ENCODE measurements at regions not wholly inside any gene's neighbourhood (a gene's known extent, or its start where the extent isn't known, plus 50 kb on each side); places are given as distances from the start of the nearest gene placed in this dataset.

DNA sequence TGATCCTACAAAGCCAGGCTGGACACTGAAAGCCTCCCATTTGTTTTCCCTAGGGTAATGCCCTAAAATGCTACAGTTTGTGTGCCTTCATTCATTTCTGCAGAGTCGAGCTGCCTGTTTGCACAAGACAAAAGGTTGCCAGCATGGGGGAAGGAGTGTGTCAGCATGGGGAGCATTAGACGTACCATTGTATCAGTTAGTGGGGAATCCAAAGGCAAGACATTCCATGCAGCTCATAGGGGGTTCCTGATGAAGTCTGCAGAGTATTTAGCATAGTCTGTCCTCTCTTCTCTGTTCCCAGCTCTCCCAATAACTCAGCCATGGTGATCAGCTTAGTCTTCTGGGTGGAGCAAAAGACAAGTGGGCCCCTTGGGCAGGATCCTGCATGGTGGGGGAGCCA lies 276.9 kb upstream of the PCDH7 start:
- no peak overlapping the region for H3K4me3 ChIP-seq (ENCODE audit: low read length)
- no peak for DNase-seq (ENCODE audit: low read depth)
- TF ChIP-seq, protein P1, sequence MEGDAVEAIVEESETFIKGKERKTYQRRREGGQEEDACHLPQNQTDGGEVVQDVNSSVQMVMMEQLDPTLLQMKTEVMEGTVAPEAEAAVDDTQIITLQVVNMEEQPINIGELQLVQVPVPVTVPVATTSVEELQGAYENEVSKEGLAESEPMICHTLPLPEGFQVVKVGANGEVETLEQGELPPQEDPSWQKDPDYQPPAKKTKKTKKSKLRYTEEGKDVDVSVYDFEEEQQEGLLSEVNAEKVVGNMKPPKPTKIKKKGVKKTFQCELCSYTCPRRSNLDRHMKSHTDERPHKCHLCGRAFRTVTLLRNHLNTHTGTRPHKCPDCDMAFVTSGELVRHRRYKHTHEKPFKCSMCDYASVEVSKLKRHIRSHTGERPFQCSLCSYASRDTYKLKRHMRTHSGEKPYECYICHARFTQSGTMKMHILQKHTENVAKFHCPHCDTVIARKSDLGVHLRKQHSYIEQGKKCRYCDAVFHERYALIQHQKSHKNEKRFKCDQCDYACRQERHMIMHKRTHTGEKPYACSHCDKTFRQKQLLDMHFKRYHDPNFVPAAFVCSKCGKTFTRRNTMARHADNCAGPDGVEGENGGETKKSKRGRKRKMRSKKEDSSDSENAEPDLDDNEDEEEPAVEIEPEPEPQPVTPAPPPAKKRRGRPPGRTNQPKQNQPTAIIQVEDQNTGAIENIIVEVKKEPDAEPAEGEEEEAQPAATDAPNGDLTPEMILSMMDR (conservative IDR thresholded peaks at IDR 0.05; ENCODE audit: low read length) = no peak

DNA sequence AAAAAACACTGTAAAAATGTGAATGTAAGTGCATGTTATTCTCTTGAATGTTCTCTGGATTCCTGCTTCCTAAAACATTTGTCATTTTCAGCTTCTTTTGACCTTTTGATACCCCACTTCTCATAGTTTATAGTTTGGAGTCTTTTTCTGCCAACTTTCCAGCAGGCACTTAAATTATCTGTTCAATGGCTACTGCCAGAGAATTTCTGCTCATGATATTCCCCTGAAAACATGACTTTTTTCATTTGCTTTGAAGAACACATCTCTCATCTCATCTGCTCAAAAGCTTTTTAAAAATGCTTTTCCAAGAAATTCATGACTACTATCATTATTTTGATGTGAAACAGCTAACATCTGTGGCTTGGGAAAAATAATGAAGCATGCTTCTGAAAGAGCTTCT lies 269.7 kb upstream of the PCDH7 start:
- DNase-seq (ENCODE audit: low read depth) = no peak
- TF ChIP-seq, protein P1 (conservative IDR thresholded peaks at IDR 0.05; ENCODE audit: low read length) = no peak
- no peak overlapping the region for H3K4me3 ChIP-seq (ENCODE audit: low read length)

DNA sequence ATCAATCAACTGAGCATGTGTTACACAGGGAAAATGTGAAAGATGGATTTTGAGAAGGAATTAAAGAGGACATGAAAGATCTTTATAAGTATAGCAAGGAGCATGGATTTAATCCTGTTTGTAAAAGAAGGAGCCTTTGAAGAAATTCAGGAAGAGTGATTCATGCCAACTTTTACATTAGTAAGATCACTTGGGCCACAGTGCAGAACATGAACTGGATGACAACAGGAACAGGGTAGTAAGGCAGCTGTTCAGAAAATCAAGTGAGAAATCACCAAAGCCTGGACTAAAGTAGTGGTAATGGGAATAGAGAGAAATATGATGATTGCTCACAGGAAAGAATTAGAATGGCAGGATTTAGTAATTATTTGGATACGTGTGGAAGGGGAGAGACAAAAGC lies 265.7 kb upstream of the PCDH7 start:
- TF ChIP-seq, protein P1 (conservative IDR thresholded peaks at IDR 0.05; ENCODE audit: low read length) = no peak
- no peak overlapping the region for H3K4me3 ChIP-seq (ENCODE audit: low read length)
- no peak for DNase-seq (ENCODE audit: low read depth)

DNA sequence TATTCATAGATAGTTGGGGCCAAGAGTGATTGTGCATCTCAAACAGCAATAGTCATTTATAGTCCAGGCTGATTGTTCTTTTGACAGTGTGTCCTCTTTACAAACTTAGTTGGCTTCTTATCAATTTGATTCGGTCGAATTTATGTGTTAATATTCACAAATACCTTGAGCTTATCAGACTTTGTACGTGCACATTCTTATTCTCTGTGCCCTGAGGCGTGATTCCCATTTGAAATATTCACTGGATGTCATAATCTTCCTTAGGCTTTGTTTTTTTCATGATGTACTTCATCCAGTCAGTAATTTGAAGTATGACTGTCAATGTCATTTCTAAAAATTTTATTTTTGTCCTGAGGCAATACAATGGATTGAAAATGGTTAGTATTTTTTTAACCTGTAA lies 263.5 kb upstream of the PCDH7 start:
- TF ChIP-seq, protein P1 (conservative IDR thresholded peaks at IDR 0.05; ENCODE audit: low read length) = no peak

DNA sequence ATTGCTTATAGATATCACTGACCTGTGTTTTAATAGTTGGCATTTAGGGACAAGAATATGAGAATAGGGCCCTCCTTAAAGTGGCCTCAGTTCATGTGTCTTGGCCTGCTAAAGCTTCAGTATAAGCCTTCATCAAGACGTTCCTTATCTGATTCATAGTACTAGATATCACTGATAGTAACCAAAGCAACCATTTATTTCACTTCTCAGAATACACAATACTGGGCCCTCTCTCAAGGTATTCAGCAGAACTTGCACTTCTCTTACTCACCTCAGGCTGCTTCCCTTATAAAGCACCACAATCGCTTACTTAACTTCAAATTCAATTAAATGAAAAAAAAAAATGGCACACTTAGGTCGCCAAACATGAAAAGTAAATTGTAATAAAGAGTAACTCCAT lies 259.4 kb upstream of the PCDH7 start:
- TF ChIP-seq, protein P1 (conservative IDR thresholded peaks at IDR 0.05; ENCODE audit: low read length) = no peak
- no peak for DNase-seq (ENCODE audit: low read depth)
- H3K4me3 ChIP-seq (ENCODE audit: low read length) = no peak overlapping the region

More for the DNA sequence above, 263.5 kb upstream of the PCDH7 start:
- H3K4me3 ChIP-seq (ENCODE audit: low read length) = no peak overlapping the region
- no peak for DNase-seq (ENCODE audit: low read depth)

DNA sequence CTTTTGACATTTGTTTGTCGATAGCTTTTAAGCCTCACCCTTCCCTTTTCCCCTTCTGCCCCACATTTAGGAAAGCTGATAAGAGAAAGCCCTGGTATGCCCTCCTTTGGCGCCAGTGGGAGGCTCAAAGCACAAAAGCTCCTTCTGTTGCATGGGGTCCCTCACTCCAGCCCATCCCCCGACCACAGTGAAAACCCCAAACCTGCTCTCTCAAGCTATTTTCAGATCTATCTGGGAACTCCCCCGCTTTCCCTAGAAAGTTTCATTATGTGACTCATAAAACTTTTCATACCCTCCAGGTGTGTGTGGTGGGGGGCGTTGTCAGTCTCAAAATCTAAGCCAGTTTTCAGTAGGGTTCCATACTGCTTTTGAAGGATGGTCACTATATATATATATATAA lies 259.0 kb upstream of the PCDH7 start:
- no peak overlapping the region for H3K4me3 ChIP-seq (ENCODE audit: low read length)
- DNase-seq (ENCODE audit: low read depth) = no peak
- TF ChIP-seq, protein P1 (conservative IDR thresholded peaks at IDR 0.05; ENCODE audit: low read length) = no peak

DNA sequence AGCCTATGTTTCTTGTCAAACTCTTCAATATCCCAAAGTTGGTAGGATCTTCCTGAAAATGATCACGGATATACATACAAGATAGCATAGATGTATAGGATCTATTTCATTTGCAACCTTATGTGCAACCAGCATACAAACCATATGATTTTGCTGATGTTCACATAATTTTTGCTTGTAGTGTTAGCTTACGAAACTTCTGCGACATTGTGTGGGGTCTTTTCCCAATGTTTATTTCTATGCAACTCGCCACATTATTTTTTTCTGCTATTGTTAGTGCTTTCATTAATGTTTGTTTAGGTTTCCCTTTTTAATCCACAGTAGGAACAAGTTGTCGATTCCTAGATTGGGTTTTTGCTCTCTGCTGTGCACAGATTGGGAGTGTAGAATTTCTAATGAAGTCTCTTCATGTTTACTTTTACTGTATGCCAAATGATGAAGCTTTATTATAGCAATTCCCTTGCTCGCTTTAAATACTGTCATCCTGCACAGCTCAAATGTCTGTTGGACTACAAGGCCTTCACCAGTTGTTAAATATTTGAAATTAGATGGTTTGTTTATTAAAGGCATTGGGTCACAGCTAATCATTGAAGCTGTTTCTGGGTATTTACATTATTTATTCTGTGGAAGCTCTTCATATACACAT lies 257.6 kb upstream of the PCDH7 start:
- no peak for DNase-seq (ENCODE audit: low read depth)
- TF ChIP-seq, protein P1 (conservative IDR thresholded peaks at IDR 0.05; ENCODE audit: low read length) = no peak
- no peak overlapping the region for H3K4me3 ChIP-seq (ENCODE audit: low read length)

All from AG10803 (cell line).